Activated naive CD8-positive, alpha-beta T cell (primary cell): ENCODE measurements at regions not wholly inside any gene's neighbourhood (a gene's known extent, or its start where the extent isn't known, plus 50 kb on each side); places are given as distances from the start of the nearest gene placed in this dataset.

Experiments
- H3K27ac Mint-ChIP-seq: one replicate; pipeline ENCODE4 v1.8.0; 2021; ENCODE audit warnings: mixed read lengths
- H3K27me3 Mint-ChIP-seq: one replicate; pipeline ENCODE4 v1.8.0; 2021; ENCODE audit warnings: mixed read lengths
- H3K36me3 Mint-ChIP-seq: one replicate; pipeline ENCODE4 v1.8.0; 2021; ENCODE audit warnings: mixed read lengths
- H3K4me1 Mint-ChIP-seq: one replicate; pipeline ENCODE4 v1.8.0; 2021; ENCODE audit warnings: low read depth, mixed read lengths
- H3K4me3 Mint-ChIP-seq: one replicate; pipeline ENCODE4 v1.8.0; 2021; ENCODE audit warnings: mild to moderate bottlenecking, mixed read lengths
- H3K9me3 Mint-ChIP-seq: one replicate; pipeline ENCODE4 v1.8.0; 2021; ENCODE audit warnings: low read depth, mixed read lengths

DNA sequence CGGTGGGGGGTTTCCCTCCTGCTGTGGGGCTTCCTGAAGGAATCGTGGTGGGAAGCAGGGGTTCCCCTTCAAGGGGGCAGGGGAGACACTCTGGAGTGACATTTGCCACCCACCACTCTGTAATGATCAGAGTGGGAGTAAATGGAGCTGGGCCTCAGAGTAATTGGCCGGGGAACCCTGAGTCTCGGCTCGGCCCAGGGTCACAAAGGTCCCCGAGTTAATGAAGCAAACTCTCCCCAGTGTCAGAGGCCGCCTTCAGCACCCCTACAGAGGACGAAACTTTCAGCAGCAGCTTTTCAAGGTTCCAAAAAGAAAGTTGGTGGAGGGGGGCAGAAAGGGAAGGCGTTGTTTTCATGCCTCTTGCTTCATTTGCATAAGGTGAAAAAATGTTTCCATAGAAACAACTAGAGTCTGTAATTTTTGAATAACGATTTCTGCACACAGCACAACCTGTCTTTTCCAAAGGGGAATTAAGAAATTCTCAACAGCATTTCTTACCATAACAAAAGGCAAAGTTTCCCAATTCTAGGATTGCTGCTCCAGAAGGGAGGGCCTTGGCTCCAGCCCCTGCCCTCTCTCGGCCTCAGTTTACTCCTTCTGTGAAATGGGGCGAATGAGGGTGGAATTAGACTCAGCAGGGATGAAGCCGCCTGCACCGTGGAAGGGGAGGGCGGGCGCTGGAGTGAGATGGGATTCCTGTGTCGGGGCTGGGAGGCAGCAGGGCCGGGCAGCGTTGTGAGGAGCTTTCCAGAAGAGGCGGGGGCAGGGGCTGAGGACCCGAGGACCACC, 67.0 kb upstream of the BEGAIN start:
- Mint-ChIP-seq H3K36me3 (no peaks in the 10 kb centered on the region), H3K9me3 (no peaks in the 10 kb centered on the region), H3K4me1 (peaks cover 10% of the 10 kb centered on the region), H3K27me3 (peaks cover 9% of the 10 kb centered on the region), H3K27ac (no peak overlapping the region), H3K4me3 (no peak overlapping the region)

DNA sequence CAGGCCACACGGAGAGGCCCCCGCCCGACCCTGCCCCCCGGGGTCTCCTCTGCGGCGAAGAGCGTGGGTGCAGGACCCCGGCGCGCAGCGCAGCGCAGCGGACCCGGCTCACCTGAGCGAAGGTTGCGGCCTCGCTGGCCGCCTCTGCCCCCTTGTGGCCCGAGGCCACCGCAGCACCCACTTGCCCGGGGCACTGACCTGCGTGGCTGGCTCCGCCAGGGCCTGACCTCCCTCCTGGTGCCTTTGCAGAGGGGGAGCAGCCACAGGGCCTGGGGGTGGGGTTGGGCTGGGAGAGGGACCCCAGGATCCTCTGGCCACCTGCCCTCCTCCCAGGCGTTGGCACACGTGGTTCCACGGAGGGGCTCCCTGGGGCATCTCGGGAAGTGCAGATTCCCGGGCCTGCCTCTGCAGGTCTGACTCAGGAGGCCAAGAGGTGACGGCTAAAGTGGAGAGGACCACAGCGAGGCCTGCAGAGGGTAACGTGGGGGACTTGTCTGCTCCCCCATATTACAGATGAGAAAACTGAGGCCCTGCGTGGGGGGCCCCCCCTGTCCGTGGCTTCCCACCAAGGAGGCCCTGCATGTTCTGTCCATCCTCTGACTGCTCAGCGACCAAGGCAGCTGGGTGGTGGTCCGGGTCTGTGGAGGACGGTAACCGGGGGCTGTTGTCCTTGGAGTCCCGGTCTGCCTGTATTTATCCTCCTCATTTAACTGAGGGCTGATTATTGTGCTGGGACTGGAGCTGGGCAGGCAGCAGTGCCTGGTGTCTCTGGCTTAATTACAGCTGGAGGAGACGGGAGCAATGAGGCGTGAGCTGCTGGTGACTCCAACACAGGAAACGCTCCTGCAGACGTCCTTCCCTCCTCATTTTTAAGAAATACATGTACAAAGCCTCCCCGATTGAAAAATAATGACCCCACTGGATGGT, 67.9 kb upstream of the BEGAIN start:
- H3K9me3 Mint-ChIP-seq: no peaks in the 10 kb centered on the region
- H3K4me3 Mint-ChIP-seq: no peak overlapping the region
- H3K27ac Mint-ChIP-seq: no peak overlapping the region

DNA sequence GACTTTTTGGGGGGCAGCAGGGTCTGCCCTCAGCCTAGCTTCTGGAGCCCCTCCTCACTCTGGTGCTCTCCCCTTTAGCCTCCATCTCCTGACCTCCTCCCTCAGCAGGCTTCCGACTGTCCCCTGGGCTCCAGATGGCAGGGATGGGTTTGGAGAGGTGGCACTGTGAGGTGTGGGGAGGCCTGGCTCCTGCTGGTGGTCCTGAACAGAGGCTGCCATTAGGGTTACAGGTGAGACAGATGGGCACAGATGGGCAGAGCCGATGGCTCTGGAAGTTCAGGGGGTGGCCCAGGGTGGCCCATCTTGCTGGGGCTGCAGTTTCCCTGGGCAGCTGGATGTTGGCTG, 68.5 kb upstream of the BEGAIN start:
- H3K9me3 Mint-ChIP-seq: no peaks in the 10 kb centered on the region
- no peaks in the 10 kb centered on the region for H3K36me3 Mint-ChIP-seq
- H3K4me1 Mint-ChIP-seq: peaks cover 10% of the 10 kb centered on the region
- H3K4me3 Mint-ChIP-seq: no peak overlapping the region
- peaks cover 9% of the 10 kb centered on the region for H3K27me3 Mint-ChIP-seq
- H3K27ac Mint-ChIP-seq: no peak overlapping the region

More for the DNA sequence above, 67.9 kb upstream of the BEGAIN start:
- H3K36me3 Mint-ChIP-seq: no peaks in the 10 kb centered on the region
- H3K27me3 Mint-ChIP-seq: peaks cover 9% of the 10 kb centered on the region
- H3K4me1 Mint-ChIP-seq: peaks cover 10% of the 10 kb centered on the region

DNA sequence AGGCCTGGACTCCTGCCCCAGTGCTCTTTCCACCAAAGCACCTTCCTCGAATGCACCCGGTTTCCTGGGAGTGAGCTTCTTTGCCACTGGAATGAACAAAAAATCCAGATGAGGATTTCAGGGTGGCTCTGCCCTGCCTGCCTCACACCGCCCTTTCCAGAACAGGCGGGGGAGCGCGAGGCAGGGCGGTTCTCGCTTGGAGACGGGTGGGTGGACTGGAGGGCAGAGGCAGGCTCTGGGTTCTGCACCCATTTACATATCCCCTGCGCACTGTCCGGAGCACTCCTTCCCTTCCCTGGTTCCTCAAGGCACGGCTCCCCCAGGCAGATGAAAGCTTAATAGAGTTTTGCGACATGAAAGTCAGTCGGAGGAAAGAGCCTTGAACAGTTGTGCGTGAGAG, 69.7 kb upstream of the DLK1 start:
- Mint-ChIP-seq H3K27me3 (peaks cover 9% of the 10 kb centered on the region), H3K36me3 (no peaks in the 10 kb centered on the region), H3K27ac (no peak overlapping the region), H3K4me1 (peaks cover 10% of the 10 kb centered on the region), H3K4me3 (no peak overlapping the region), H3K9me3 (no peaks in the 10 kb centered on the region)

DNA sequence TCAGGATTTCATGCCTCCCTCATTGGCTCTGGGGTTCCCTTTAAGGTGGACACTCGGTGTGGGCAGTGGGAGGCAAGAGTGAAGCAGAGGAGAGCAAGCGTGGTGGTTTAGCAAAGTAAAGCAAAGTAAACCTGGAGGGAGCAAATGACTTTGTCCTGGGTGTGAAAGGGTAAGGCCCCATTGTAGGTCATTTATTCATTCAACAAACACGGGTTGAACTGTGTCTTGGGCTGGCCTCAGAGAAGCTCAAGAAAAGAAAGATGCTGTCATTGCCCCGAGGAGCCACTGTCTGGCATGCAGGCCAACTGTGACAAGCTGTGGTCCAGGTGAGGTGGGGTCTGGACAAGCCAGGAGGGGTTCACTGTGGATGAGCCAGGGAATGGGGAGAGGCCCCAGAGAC, 68.9 kb upstream of the DLK1 start:
- Mint-ChIP-seq H3K27me3 (peaks cover 9% of the 10 kb centered on the region), H3K36me3 (no peaks in the 10 kb centered on the region), H3K9me3 (no peaks in the 10 kb centered on the region), H3K4me1 (peaks cover 10% of the 10 kb centered on the region), H3K27ac (no peak overlapping the region), H3K4me3 (no peak overlapping the region)

DNA sequence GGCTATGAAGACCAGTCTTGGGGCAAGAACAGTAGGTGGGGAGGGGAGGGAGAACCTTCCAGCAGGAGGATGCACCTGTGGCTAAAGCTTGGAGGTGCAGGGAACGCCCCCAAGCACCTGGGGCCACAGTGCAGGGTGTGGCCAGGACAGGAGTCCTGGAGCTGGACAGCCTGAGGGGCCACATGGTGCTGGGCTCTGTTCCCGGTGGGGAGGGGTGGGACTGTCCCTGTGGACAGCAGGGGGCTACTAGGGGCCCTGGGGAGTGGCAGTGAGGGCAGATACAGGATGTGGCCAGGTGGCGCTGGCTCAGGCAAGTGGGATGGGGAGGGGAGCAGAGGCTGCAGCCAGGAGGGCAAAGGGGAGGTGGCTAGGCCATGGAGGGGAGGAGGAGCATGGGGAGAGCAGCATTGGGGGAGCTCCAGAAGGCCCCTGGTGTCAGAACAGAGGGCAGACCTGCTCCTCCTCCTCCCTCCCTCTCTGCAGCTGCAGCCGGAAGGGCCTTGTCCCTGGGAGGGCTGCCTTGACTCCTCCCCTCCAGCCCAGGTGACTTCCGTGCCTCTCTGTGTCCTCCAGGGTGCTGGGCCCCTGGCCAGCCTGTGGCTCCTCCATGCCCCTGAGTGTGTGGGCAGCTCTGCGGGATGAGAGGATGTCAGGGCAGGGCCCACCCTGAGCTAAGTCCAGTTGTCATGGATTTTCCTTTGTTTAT, 68.4 kb upstream of the DLK1 start:
- no peak overlapping the region for H3K27ac Mint-ChIP-seq

DNA sequence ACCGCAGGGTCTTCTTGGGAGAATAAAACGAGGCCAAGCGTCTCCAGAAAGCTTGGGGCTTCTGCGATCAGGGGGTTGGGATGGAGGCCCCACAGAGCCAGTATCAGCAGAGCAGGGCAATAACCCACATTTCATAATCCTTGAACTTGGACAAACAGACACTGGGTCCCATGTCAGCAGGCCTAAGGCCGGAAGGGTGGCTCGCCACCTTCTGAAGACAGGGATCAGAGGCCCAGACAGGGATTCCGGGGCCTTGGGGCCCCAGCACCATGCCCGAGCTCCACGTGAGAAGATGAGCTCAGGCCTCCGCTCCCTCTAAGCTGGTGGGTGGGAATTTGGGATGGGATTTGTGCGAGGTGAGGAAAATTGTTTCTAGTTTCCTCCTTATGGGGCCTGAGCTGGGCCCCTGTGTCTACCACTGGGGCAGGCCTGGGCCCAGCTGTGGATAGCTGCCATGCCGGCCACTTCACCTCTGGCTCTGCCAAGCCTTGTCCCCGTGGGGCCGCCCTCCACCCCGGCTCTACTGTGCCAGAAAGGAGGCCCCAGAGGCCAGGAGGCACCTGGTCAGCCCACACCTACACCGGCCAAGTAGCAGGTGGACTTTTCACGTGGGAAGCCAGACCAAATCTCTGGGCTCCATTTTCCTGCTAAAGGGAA, 67.2 kb upstream of the DLK1 start:
- Mint-ChIP-seq H3K27me3 (peaks cover 6% of the 10 kb centered on the region), H3K9me3 (no peaks in the 10 kb centered on the region), H3K4me1 (peaks cover 5% of the 10 kb centered on the region), H3K27ac (no peak overlapping the region), H3K4me3 (no peak overlapping the region), H3K36me3 (no peaks in the 10 kb centered on the region)

More for the DNA sequence above, 68.4 kb upstream of the DLK1 start:
- no peaks in the 10 kb centered on the region for H3K9me3 Mint-ChIP-seq
- H3K27me3 Mint-ChIP-seq: peaks cover 9% of the 10 kb centered on the region
- H3K4me1 Mint-ChIP-seq: peaks cover 12% of the 10 kb centered on the region
- H3K36me3 Mint-ChIP-seq: no peaks in the 10 kb centered on the region
- H3K4me3 Mint-ChIP-seq: no peak overlapping the region

DNA sequence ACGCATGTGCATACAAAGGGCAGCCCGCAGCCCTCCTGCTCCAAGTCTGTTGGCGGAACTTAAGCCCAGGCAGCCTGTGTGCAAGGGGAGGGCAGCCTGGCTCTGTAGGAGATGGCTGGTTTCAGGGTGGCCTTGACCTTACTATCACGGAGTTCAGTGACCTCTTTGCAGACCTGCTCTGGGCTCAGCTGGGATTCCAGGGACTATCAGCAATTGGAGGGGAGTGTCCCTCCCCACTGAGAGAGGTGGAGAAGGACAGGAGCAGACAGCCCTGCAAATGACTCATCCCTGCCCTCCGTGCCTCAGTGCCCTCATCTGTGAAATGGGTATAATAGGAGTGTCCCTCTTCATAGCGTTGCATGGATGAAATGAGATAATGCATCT, 66.2 kb upstream of the DLK1 start:
- no peaks in the 10 kb centered on the region for H3K9me3 Mint-ChIP-seq
- H3K4me1 Mint-ChIP-seq: peaks cover 3% of the 10 kb centered on the region
- H3K4me3 Mint-ChIP-seq: no peak overlapping the region
- no peaks in the 10 kb centered on the region for H3K36me3 Mint-ChIP-seq
- H3K27ac Mint-ChIP-seq: no peak overlapping the region
- H3K27me3 Mint-ChIP-seq: peaks cover 6% of the 10 kb centered on the region

DNA sequence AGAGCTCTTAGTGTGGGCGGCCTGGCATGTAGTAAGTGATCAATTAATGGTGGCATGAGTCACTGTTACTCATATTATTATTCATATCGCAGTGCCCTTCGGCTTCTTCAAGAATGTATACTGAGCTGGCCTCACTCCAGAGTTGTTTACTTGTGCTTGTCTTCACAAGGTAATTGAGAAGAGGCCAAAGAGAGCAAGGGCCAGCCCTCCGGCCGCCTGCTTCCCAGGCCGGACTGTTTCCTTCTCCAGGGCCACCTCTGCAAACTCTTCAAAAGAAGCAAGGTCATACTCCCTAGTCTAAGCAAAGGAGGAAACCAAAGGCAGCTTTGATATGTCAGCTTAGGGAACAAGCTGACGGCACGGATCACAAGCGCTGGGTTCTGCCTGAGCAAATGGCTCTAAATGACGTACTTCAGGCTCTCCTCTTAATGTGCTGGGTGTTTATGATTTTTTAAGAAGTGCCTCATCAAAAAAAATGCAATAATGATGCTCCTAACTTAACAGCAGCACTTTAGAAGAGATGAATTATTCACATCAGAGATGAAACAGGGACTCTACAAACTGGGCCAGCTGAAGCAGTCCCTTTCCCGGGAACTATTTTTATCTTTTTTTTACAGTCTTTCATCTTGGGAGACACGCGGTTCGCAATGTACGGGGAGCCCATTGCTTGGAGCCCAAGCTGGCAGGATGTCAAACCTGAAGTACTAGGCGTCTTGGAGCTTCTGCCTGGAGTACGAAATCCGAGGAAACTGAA, 65.6 kb upstream of the DLK1 start:
- Mint-ChIP-seq H3K4me3 (no peak overlapping the region), H3K4me1 (peaks cover 3% of the 10 kb centered on the region), H3K36me3 (no peaks in the 10 kb centered on the region), H3K27ac (no peak overlapping the region), H3K27me3 (peaks cover 1% of the 10 kb centered on the region), H3K9me3 (no peaks in the 10 kb centered on the region)

DNA sequence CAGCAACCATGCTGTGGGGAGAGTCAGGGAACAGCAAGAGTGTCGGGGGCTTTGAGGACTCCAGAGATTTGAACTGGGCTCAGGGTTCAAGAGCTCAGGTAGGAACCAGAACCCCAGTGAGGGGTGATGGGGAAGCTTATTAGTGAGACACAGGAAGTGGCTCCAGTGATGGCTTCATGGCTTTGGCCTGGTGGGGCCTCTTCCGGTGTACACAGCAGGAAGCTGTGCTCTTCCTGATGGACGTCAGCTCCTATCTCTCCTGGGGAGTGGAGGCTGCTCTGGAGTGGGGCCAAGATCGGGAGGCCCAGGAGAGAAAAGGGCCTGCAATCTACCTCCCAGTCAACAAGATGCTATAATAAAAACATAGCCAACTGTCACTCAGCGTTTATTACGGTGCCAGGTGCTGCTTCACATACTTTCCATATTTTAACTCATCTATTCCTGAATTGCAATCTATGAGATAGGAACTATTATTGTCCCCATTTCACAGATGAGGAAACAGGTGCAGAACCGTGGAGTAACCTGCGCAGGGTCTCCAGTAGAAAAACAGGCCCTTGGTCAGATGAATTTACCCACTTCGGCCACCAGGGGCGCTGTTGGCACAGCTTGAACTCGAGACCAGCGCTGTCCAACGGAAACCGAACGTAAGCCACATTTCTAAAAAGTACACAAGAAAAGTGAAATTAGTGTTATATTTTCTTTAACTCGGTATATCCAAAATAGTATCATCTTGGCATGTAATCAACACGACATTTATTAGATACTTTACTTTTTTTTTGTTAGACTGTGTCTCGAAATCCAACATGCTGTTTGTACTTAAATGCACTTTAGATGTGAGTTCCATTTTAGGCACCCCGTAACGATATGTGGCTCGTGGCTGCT, 63.6 kb upstream of the DLK1 start:
- no peak overlapping the region for H3K27ac Mint-ChIP-seq
- no peak overlapping the region for H3K4me3 Mint-ChIP-seq
- H3K36me3 Mint-ChIP-seq: no peaks in the 10 kb centered on the region
- peaks cover 2% of the 10 kb centered on the region for H3K27me3 Mint-ChIP-seq
- no peaks in the 10 kb centered on the region for H3K9me3 Mint-ChIP-seq
- H3K4me1 Mint-ChIP-seq: peaks cover 2% of the 10 kb centered on the region

DNA sequence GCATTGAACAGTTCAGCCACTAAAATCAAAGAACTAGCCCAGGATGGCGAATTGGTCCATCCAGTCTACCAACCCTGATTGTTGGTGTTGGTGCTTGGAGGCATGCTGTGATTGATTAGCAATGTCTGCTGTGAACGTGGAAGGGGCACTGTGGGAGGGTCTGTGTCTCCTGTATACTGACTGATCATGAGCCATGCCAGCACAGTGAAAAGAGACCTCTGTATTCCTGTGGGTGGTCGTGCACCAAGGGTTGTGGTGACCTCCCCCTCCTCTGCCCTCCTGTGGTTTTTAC, 63.0 kb upstream of the DLK1 start:
- Mint-ChIP-seq H3K4me1 (peaks cover 2% of the 10 kb centered on the region), H3K9me3 (no peaks in the 10 kb centered on the region), H3K36me3 (no peaks in the 10 kb centered on the region), H3K27me3 (peaks cover 2% of the 10 kb centered on the region), H3K4me3 (no peak overlapping the region), H3K27ac (no peak overlapping the region)

DNA sequence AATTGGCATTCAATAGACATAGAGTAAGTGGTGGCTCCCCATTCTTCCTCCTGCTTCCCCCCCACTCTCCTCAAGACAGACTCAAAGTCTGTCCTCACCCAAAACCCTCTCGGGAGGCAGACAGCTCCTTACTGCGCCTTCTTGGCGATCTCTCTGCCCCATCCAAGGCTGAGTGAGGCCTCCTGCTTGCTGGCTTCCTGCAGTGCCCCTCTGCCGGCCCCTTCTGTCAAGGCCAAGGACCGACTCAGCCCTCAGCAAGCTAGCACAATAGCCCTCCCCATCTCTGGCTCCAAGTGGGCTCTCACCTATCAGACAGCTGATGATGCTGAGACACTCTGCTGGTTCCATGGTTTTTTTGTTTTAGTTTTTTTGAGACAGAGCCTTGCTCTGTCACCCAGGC, 62.5 kb upstream of the DLK1 start:
- H3K27ac Mint-ChIP-seq: no peak overlapping the region
- peaks cover 2% of the 10 kb centered on the region for H3K4me1 Mint-ChIP-seq
- H3K36me3 Mint-ChIP-seq: no peaks in the 10 kb centered on the region
- H3K27me3 Mint-ChIP-seq: peaks cover 2% of the 10 kb centered on the region
- no peak overlapping the region for H3K4me3 Mint-ChIP-seq
- H3K9me3 Mint-ChIP-seq: no peaks in the 10 kb centered on the region

DNA sequence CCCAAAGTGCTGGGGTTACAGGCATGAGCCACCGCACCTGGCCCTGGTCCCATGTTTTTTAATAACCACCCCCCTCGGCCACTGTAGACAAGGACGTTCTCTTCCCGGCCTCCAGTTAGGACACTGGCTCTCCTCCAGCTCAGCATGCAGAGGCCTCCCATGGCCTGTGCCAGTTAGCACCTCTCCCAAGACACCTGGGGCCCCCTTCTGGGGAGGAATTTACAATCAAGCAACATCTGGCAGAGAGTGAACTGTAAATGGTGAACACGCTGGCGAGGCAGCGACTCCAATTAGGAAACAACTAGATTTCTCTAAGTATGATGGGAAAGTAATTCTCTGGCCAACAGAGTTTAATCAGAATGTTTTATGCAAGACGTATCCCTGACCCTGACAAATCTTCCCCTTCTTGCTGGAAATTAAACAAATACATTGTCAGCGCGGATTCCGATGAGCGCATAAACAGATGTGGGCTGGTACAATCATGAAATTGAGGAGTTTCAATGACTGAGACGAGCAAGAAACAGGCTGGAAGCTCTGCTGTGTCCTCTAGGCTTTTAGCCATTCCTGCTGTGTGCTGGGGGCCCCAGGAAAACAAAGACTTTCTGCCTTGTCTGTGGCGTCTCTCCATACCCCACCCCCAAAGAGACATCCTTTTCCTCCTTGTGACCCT, 61.7 kb upstream of the DLK1 start:
- Mint-ChIP-seq H3K4me1 (peaks cover 2% of the 10 kb centered on the region), H3K9me3 (no peaks in the 10 kb centered on the region), H3K36me3 (no peaks in the 10 kb centered on the region), H3K27ac (no peak overlapping the region), H3K4me3 (no peak overlapping the region), H3K27me3 (peaks cover 7% of the 10 kb centered on the region)
